HL-60 (cell line): ENCODE measurements at regions not wholly inside any gene's neighbourhood (a gene's known extent, or its start where the extent isn't known, plus 50 kb on each side); places are given as distances from the start of the nearest gene placed in this dataset.

Experiments
- GABPA ChIP-seq: IDR thresholded peaks from 2 replicates; pipeline ENCODE4 v1.6.1; 2012; ENCODE audit warnings: low read depth
- POLR2AphosphoS5 ChIP-seq: IDR thresholded peaks from 2 replicates; pipeline ENCODE4 v1.6.1; 2012; ENCODE audit warnings: low read depth
- TF ChIP-seq, protein P1 (sequence below): IDR thresholded peaks from one replicate; pipeline ENCODE4 v1.5.1; 2011; ENCODE audit warnings: low read length, control low read depth, inconsistent platforms; ENCODE audit not compliant: insufficient read depth
- TF ChIP-seq, protein P2 (sequence below): IDR thresholded peaks from 2 replicates; pipeline ENCODE4 v1.6.1; 2012; ENCODE audit warnings: low read depth; ENCODE audit not compliant: insufficient replicate concordance

DNA sequence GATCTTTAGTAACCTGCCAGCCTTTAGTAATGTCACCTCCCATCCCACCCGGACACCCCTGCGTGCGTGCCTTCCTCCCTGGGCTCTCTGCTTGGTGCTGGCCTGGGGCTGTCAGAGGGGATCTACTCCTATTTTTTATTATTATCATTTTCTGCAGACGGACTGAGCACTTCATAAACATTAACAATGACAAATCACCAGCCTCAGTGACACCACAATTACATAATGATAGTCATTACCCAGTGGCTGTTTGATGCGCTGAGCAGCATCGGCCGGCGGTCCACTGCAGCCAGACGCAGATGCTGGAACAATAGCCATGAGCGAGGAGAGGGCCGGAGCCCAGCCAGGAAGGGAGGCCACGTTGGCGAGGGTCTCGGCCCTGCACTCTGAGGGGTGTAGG, 309.3 kb upstream of the AJAP1 start:
- TF ChIP-seq, protein P1, sequence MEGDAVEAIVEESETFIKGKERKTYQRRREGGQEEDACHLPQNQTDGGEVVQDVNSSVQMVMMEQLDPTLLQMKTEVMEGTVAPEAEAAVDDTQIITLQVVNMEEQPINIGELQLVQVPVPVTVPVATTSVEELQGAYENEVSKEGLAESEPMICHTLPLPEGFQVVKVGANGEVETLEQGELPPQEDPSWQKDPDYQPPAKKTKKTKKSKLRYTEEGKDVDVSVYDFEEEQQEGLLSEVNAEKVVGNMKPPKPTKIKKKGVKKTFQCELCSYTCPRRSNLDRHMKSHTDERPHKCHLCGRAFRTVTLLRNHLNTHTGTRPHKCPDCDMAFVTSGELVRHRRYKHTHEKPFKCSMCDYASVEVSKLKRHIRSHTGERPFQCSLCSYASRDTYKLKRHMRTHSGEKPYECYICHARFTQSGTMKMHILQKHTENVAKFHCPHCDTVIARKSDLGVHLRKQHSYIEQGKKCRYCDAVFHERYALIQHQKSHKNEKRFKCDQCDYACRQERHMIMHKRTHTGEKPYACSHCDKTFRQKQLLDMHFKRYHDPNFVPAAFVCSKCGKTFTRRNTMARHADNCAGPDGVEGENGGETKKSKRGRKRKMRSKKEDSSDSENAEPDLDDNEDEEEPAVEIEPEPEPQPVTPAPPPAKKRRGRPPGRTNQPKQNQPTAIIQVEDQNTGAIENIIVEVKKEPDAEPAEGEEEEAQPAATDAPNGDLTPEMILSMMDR: no peak
- TF ChIP-seq POLR2AphosphoS5 (no peak), GABPA (no peak)
- TF ChIP-seq, protein P2, sequence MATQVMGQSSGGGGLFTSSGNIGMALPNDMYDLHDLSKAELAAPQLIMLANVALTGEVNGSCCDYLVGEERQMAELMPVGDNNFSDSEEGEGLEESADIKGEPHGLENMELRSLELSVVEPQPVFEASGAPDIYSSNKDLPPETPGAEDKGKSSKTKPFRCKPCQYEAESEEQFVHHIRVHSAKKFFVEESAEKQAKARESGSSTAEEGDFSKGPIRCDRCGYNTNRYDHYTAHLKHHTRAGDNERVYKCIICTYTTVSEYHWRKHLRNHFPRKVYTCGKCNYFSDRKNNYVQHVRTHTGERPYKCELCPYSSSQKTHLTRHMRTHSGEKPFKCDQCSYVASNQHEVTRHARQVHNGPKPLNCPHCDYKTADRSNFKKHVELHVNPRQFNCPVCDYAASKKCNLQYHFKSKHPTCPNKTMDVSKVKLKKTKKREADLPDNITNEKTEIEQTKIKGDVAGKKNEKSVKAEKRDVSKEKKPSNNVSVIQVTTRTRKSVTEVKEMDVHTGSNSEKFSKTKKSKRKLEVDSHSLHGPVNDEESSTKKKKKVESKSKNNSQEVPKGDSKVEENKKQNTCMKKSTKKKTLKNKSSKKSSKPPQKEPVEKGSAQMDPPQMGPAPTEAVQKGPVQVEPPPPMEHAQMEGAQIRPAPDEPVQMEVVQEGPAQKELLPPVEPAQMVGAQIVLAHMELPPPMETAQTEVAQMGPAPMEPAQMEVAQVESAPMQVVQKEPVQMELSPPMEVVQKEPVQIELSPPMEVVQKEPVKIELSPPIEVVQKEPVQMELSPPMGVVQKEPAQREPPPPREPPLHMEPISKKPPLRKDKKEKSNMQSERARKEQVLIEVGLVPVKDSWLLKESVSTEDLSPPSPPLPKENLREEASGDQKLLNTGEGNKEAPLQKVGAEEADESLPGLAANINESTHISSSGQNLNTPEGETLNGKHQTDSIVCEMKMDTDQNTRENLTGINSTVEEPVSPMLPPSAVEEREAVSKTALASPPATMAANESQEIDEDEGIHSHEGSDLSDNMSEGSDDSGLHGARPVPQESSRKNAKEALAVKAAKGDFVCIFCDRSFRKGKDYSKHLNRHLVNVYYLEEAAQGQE: no peak
